Neural cell (in vitro differentiated cells): ENCODE measurements at regions not wholly inside any gene's neighbourhood (a gene's known extent, or its start where the extent isn't known, plus 50 kb on each side); places are given as distances from the start of the nearest gene placed in this dataset.

Source experiments
- CTCF ChIP-seq: fragments of 450-650 bp; IDR thresholded peaks from 2 replicates; pipeline ENCODE4 v1.5.1; 2014; ENCODE audit warnings: antibody characterized with exemption, mild to moderate bottlenecking, moderate library complexity; ENCODE audit not compliant: poor library complexity, severe bottlenecking
- EP300 ChIP-seq: fragments of 450-650 bp; conservative IDR thresholded peaks from 2 replicates; pipeline ENCODE4 v1.6.1; 2014; ENCODE audit warnings: antibody characterized with exemption, mild to moderate bottlenecking, moderate library complexity; ENCODE audit not compliant: poor library complexity, severe bottlenecking
- EZH2 ChIP-seq: fragments of 200-600, 300-800 bp; shearing (Covaris generic), sonication (generic); IDR thresholded peaks from 2 replicates; pipeline ENCODE4 v1.6.1; 2014; ENCODE audit warnings: antibody characterized with exemption, low read length, borderline replicate concordance, mild to moderate bottlenecking; ENCODE audit not compliant: insufficient read depth, poor library complexity, severe bottlenecking
- POLR2AphosphoS5 ChIP-seq: IDR thresholded peaks from 2 replicates; pipeline ENCODE4 v1.6.1; 2012
- RAD21 ChIP-seq: fragments of 450-650 bp; conservative IDR thresholded peaks from 2 replicates; pipeline ENCODE4 v1.6.1; 2014; ENCODE audit warnings: antibody characterized with exemption, mild to moderate bottlenecking, moderate library complexity

- TF ChIP-seq EP300 (no peak), EZH2 (no peak), CTCF (no peak), POLR2AphosphoS5 (no peak), RAD21 (no peak)
These were observed 53.9 kb upstream of the SSR3 start for GRCh38 chr3:156608601-156609514.
